Breast epithelium (tissue), 3 donors: ENCODE measurements at regions not wholly inside any gene's neighbourhood (a gene's known extent, or its start where the extent isn't known, plus 50 kb on each side); places are given as distances from the start of the nearest gene placed in this dataset.

ENCODE experiments used
- POLR2A ChIP-seq: fragments of 450-650 bp; IDR thresholded peaks from one replicate; pipeline ENCODE4 v1.6.1; 2016; ENCODE audit warnings: antibody characterized with exemption, mild to moderate bottlenecking, moderate library complexity
- TF ChIP-seq, protein P1 (sequence below), 3 donors: fragments of 450-650 bp; IDR thresholded peaks; one replicate each; pipeline ENCODE4 v1.5.1; 2016 to 2017; ENCODE audit warnings: antibody characterized with exemption in 3 of 3, mild to moderate bottlenecking in 3 of 3, moderate library complexity in 3 of 3

DNA sequence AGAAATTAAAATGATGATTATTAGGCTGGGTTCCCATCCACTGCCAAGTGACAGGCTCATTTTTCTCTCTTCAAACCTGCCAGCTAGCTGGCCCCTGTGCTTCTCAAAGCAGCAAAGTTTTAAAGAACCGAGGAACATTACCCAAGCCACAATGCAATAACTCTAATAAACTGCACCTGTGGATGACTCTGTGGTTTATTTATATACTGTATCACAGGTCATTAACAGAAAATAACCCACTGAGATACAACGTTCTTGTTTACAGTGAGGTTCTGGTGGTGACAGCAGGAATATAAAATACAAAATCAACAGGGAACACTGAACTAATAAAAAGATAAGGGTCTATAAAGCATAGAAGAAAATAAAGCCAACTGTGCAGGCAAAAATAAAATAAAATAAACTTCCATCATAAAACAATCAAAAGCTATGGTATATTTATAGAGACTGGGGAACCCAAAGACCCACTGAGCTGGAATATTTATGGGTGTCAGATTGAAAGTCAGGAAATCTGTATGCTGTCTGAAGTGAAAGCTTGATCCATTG is 472.9 kb downstream of the NOVA1 start:
- TF ChIP-seq, protein P1, sequence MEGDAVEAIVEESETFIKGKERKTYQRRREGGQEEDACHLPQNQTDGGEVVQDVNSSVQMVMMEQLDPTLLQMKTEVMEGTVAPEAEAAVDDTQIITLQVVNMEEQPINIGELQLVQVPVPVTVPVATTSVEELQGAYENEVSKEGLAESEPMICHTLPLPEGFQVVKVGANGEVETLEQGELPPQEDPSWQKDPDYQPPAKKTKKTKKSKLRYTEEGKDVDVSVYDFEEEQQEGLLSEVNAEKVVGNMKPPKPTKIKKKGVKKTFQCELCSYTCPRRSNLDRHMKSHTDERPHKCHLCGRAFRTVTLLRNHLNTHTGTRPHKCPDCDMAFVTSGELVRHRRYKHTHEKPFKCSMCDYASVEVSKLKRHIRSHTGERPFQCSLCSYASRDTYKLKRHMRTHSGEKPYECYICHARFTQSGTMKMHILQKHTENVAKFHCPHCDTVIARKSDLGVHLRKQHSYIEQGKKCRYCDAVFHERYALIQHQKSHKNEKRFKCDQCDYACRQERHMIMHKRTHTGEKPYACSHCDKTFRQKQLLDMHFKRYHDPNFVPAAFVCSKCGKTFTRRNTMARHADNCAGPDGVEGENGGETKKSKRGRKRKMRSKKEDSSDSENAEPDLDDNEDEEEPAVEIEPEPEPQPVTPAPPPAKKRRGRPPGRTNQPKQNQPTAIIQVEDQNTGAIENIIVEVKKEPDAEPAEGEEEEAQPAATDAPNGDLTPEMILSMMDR (IDR thresholded peaks at IDR 0.05): no peak
- no peak for TF ChIP-seq POLR2A
